Fibroblast of skin of right quadriceps (primary cell): ENCODE measurements at regions not wholly inside any gene's neighbourhood (a gene's known extent, or its start where the extent isn't known, plus 50 kb on each side); places are given as distances from the start of the nearest gene placed in this dataset.
"Not testable (repeated sequence)": the region's sequence is repeated elsewhere in the genome, so short reads cannot be mapped to it uniquely, and the experiment has no call there.

Source experiments
- DNase-seq: peaks from one replicate; pipeline ENCODE4 v3.0.0-alpha.2; 2013

DNA sequence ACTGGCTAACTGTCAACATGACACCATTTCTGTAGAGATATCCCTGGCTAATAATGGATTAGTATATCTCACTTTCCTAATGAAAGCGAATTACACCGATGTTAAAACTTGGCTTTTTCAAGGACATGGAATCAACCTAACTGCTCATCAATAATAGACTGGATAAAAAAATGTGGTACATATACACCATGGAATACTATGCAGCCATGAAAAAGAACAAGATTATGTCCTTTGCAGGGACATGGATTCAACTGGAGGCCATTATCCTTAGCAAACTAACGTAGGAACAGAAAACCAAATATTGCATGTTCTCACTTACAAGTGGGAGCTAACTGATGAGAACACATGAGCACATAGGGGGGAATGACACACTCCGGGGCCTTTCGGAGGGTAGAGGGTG is 62.6 kb downstream of the ZIC1 start:
- DNase-seq: no peak

DNA sequence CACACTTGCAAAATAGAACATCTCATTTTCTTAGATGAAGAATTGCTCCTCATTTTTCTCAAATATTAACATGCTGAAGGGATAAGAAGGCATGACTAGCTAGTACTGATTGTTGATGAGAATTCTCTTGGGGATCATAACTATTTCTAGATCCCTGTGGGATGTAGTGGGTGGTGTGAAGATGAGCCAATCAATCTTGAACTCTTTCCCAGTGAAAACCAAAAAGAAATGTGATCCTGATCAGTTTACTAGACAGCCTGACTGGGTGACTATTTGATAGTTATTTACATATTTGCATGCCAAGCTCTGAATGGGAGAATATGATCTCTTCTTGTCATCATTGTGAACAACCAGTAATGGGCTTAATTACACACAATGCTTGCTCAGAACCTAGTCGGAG is 63.7 kb downstream of the ZIC1 start:
- peak; percentile 27 for DNase-seq

DNA sequence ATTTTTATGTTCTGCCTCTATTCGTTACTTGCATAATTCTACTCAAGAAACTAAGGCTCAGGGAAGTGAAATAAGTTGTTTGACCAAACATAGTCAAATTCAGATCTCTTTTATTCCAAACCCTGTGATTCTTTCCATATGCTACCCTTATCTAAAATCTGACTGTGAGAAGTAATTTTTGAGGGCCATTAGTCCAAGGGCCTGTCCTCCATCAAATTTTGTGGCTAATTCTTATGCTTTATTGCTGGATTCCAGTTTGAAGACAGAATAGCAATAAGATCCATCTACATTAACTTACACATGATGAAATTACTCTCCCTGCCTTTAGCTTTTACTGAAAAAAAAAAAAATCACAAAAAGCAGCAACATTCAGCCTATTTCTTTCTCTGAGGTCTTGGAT is 74.0 kb downstream of the ZIC1 start:
- DNase-seq: no peak

DNA sequence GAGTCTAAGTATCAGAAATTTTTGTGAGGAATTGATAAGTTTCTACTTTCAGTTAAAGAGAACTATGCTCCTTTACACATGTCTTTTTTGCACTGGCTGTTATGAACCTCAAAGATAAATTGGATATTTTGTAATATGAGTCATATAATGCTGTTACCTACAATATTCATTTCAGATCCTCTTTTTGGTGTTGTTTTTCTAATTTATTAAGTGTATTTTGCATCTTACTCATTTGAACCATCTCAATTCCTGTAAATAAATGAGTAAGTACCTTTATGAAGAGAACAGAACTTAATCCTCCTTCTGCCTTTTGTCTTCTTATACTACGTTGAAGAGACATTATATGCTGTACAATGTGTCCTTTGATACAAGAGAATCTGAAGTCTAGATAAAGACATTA is 74.4 kb downstream of the ZIC1 start:
- no peak for DNase-seq

DNA sequence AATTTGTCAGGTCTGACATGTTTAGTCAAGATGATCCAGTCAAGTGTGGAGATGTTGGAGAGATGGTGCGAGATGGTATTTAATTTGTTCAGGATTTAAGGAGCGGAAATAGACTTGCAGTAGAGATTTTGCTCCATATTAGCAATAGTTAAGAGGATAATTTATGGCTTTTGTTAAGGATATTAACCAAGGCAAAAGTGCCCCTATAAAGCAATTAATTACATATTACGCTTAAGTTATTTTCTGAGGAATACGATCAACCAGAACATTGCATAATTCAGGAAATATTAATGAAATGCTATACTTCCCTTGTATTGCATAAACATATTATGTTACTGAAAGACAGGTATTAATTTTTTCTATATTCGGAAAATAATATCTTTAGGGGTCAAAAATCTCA is 83.9 kb downstream of the ZIC1 start:
- no peak for DNase-seq

DNA sequence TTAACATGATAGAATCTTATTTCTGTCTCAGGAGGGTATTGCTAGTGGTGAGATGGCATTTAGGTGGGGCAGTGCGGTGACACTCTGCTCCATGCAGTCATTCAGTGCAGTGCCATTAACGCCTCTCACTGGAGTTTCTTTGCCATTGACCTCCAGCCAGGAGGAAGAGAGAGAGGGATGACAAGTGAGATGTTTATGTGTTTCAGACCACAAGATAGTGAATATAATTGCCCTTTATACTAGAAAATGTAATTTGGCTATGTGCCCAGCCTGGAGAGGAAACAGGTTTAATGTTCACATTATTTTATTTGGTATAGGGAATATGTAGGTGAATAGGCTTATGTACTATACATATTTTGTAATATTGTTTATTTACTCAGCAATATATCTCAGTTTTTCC is 84.5 kb downstream of the ZIC1 start:
- peak; percentile 10 for DNase-seq

DNA sequence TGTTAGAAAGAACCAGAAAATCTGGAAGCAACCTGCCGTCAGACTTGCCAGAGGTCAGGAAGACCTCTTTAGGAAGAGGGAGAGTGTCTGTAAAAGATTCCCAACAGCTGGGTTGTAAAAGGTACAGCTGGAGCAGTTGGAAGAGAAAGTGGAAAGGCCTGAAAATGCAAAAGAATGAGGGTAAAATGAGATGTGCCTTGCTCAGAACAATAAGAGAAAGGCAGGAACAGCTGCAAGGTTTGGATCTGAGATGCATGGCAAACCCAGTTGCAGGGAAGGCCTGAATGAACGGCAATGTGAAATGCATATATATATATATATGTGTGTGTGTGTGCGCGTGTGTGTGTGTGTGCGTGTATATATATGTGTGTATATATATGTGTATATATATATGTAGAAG is 88.1 kb downstream of the ZIC1 start:
- DNase-seq: no peak

DNA sequence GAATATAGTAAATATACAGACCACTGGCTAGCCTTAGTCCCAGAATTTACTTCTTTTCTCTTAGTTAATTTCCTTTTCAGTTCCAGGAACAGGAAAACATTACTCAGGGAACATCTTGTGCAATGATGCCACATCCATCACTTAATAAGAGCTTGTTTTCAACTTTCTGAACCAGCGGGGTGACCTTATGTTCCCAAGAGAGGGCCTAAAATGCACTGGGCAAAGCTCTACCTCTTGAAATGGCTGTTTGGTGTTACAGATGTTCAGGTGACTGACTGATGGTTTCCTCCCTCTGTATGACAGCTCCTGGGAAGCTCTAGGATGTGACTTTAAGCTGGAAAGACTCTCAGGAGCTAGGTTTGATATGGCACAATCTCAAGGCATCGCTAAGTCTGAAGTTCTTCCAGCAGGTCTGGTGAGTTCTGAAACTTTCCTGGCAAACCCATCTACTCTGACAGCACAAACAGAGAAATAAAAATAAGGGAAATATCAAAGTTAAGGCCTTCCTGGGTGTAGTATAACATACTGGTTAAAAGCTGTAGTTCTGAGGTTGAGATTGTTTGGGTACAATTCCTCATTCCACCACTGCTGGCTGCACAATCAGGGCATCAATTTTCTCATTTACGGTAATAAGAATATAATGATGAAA is 98.6 kb downstream of the ZIC1 start:
- DNase-seq: no peak

DNA sequence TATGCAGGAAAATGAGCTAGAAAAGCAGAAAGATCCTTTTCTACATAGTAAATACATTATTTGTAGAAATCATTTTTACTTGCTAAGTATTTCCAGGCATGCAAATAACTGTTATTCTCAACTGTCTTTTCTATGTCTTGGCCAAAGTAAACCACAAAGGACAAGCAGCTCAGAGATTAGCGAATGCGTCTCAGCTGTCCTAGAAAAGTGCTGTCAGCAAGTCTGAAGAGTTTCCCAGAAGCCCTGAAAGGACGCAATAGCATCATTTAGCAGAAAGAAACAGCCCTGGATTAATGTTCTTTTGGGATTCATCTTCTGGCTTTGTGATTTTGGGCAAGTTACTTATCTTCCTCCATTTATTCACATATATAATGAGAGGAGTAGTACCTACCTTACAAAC is 100.3 kb downstream of the ZIC1 start:
- DNase-seq: no peak

DNA sequence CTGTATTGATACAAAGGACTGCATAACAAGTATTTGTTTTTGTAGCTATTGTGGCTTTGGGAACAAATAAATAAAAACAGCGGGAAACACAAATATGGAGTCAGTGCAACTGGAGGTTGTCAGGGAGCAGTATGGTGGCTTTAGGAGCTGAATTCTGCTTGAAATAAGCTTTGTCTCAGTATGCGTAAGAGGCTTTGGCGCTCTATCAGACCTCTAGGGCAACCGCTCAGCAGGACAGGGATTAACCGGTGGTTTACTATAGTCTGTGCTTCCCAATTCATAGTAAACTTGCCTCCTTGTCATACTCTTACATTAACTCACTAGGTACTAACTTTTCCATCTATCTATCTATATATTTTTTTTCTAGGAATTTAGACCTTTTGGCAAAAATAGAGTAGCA is 104.6 kb downstream of the ZIC1 start:
- DNase-seq: no peak

DNA sequence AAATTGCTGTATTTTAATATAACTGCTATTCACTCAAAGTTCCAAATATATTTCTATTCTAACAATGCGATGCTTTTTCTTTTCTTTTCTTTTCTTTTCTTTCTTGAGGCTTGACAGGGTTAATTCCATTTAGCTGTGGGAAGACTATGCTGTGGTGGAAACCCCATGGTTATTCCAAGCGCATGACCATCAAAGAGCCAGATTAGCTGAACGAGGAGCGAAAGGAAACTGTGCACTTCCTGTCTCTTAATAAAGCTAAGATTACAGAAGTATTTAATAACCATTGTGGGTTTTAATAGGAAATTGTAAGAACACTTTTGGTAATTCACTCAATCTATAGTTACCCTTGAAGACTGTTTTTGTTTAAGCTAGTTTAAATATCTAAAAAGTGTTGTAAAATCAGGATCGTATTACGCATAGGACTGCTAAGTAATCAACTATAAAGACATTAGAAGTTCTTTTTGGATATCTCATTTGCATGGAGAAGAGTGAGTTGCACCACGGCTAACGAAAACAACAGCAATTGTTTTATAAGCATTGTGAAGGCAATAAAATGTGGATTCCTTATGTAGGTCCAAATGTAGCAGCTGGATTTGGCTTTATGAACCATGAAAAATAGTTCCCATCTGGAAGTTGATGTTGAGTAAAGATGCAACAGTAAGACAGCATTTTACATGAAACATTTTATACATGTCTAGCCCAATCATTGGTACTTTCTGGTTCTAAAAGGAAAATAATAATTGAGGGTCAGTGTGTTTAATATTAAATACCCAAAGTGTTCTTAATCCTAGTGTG is 105.4 kb downstream of the ZIC1 start:
- peak; percentile 4 for DNase-seq

DNA sequence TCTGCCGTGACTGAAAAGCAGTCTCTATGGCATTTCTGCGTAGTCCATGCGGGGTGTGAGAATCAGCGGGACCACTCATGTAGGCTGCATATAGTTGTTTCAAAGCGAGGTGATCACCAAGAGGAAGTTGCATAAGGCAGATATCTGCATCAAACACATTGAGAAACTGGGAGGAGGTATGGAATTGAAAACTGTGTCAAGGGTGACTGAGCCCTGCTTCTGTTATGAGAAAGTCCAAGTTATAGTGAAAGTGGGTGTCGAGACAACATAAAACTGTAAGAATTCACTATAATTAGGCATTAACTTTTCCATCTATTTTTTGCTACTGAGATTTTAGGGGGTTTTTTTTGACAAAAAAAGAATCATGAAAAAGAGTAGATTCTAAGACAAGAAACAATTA is 109.3 kb downstream of the ZIC1 start:
- no peak for DNase-seq

DNA sequence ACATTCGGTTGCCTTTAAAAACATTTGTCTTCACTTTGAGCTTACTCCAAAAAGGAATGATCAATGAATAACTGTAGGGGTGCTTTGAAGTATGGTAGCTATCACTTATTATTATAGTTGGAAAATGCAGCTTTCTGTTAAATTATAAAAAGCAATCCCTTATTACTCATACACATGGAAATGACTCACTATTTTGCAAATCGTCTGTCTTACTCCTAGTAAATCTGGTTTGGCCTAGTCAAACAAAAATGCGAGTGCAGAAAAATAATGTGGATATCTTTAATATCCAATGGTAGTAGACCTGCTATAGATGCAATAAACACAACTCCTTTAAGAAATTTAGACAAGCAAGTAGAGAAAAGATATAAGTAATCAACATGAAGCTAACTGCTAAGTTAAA is 112.5 kb downstream of the ZIC1 start:
- peak; percentile 63 for DNase-seq

DNA sequence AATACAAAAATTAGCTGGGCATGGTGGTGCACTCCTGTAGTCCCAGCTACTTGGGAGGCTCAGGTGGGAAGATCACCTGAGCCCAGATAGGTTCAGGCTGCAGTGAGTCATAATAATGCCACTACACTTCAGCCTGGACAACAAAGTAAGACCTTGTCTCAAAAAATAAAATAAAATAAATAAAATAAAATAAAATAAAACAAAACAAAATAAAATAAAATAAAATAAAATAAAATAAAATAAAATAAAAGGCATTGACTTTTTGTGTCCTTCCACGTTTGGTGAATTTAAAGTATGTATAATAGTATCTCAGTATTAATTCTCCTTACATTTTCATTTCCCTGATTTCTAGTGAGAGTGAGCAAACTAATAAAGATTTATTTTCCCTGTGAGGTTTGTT is 113.6 kb downstream of the ZIC1 start:
- not testable (repeated sequence) for DNase-seq

DNA sequence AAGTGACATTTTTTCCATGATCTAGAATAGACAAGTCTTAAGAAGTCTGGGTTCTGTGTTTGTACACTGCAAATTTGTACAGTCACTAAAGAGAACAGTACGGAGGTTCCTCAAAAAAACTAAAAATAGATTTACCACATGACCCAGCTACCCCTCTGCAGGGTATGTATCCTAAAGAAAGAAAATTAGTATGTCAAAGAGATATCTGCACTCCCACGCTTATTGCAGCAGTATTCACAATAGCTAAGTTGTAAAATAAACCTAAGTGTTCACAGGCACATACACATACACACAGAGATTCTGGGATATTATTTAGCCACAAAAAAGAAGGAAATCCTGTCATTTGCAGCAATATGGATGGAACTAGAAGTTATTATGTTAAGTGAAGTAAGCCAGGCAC is 120.4 kb downstream of the ZIC1 start:
- no peak for DNase-seq

DNA sequence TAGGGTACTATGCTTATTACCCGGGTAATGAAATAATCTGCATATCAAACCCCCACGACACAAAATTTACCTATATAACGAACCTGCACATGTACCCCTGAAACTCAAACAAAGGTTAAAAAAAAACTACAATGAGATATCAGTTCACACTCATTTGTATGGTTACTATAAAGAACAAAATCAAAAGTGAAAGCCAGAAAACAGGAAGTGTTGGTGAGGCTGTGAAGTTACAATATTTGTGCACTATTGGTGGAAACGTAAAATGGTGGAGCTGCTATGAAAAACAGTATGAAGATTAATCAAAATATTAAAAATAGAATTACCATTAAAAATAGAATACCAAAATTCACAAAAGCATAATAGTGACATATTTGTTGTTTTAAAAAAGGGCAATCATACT is 128.9 kb downstream of the ZIC1 start:
- no peak for DNase-seq

DNA sequence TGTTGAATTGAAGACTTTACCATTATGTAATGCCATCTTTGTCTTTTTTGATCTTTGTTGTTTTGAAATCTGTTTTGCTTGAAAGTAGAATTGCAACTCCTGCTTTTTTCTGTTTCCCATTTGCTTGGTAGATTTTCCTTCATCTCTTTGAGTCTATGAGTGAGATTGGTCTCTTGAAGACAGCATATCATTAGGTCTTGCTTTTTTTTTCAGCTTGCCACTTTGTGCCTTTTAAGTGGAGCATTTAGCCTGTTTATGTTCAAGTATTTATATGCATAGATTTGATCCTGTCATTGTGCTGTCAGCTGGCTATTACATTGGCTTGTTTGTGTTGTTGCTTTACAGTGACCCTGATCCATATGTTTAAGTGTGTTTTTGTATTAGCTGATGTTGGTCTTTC is 131.8 kb downstream of the ZIC1 start:
- DNase-seq: no peak

DNA sequence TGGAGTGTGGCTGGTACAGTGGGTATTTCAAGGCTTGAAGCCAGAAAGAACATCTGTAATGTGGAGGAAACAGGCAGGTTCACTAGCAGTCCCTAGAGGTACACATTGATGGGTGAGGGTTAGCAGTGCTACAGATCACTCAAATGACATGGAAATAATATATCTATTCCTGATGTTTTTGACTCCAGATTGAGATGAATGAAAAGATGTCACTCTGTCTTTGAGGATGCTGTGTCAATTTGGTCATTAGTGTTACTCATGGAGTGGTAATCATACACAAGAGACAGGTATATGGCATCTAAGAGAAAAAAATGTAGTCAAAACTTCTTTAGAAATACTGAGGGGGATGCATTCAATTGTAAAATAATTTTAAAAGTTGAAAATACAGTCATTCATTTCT is 135.1 kb downstream of the ZIC1 start:
- DNase-seq: no peak

DNA sequence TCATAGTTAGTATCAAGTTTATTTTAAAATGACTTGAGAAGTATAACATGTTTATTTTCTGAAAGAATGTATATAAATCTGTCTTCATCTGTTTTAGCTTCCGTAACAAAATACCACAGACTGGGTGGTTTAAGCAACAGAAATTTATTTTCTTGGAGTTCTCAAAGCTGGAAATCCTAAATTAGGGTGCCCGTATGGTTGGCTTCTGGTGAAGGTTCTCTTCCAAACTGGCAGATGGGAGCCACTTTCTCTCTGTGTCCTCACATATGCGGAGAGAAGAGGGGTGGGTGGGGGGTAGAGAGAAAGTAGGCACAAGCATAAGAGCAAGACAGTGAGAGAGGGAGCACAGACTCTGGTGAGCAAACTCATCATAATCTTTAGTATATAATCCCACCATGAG is 142.3 kb downstream of the ZIC1 start:
- DNase-seq: no peak

DNA sequence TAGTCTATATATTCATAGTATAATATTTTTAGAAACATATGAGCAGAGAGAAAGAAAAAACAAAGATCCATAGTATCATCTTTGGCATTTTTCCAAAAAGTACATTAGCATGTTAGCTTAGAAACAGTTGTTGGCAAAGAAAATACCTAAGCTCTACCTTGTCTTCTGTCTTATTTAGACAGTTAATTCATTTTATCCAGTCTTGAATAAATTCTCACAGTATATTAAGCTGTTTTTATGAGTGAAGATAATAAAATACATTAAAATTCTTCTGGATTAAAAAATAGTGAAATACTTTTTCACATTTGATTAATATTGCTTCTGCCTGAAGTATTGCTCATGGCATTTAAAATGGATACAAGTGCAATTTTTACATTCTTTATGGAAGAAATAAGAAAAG is 145.2 kb downstream of the ZIC1 start:
- DNase-seq: no peak

DNA sequence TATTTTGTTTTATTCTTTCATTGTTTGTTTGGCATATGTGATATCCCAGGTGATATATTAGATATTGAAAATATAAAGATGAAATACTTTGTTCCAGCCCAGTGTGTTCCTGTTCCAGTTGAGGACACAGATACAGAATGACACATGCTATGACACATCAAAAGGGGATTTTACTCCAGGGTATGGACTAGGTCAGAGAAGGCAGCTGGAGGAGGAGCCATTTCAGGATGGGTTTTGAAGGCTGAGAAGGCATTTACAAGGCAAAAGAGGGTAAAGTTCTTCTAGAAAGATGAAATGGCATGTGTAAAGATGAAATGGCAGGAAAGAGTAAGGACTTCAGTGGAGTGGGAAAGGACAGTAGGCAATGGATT is 163.8 kb downstream of the ZIC1 start:
- DNase-seq: peak; percentile 5

DNA sequence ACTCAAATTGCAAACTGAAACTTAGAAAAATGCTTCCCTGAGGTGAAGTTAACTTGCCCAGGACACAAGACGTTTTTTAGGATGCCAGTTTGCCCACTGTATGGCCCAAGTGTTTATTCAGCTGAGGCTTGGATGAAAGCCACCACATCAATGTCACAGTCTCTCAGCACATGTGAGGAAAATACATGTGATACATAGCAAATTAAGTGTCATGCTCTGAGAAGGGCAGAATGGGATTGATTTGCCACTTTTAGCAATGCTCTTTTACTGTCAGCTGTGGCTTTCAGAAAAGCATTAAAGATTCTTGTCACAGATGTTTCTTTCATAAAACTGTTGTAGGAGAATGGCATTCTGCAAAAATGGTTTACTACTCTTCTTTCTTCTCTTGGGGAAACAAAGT is 165.5 kb downstream of the ZIC1 start:
- no peak for DNase-seq

DNA sequence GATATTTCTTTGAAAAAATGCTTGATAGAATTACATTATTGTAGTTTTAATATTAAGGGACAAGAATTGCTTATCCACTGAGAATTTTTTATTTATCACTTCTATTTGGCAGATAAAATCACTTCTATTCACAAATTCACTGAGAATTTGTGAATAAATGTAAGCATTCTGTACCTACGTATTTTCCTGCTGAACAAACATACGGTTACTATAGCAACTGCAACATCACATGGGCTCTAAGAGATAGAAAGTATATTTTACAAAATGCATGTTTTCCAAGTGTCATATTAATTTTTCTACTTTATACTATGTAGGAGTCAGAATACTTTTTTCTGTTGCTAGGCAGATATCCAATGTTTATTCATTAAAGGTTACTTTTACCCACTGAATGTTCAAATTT is 166.2 kb downstream of the ZIC1 start:
- DNase-seq: no peak

DNA sequence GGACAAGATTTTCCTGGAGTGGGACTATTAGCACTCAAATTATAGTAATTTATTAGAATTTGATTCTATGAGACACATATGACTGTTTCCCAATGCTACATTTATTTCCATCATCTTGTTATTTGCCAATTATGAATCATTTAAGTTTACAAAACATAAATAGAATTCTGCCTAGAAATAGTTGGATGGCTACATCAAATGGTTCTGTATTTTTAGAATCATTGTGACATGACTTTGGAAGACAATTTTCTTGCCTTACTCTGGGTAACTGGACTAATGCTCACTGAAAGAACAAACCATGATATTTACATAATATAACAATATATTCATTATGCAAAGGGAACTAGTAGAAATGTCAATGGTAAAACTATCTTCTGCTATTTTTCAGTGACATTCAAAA is 173.5 kb downstream of the ZIC1 start:
- no peak for DNase-seq

DNA sequence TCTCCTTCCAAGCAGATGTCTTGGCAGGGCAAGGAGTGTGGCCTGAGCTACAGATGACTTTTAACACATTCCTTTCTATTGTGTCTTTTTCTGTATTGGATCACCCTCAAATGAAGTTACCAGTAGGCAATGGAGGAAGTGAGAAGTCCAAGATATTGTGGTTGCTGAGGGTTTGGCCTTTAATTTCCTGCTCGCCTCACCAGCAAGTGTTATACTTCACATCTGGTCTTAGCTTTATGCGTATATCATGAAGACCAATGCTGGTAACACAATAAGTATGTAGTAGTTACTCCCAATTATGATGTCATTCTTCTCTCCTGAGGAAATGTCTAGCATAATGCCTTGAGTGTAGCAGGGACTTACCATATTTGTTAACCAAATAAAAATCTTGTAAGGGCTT is 179.9 kb downstream of the ZIC1 start:
- DNase-seq: peak; percentile 29
